Fibroblast of lung (primary cell): ENCODE measurements at regions not wholly inside any gene's neighbourhood (a gene's known extent, or its start where the extent isn't known, plus 50 kb on each side); places are given as distances from the start of the nearest gene placed in this dataset.

ENCODE experiments used
- DNase-seq, 2 donors: peaks; one replicate each; pipeline versions ENCODE4 v3.0.0 to v3.0.0-alpha.2; 2010; ENCODE audit warnings: low read depth in 2 of 2
- H2AFZ ChIP-seq: 2 replicates; pipeline ENCODE4 v1.5.1; 2012; ENCODE audit warnings: low read length, control low read depth, inconsistent platforms
- H3K27ac ChIP-seq: 2 replicates; pipeline ENCODE4 v1.5.1; 2011; ENCODE audit warnings: low read length, control low read depth; ENCODE audit not compliant: insufficient read depth
- H3K27me3 ChIP-seq: 2 replicates; pipeline ENCODE4 v1.5.1; 2011; ENCODE audit warnings: mild to moderate bottlenecking, low read length; ENCODE audit not compliant: control insufficient read depth, insufficient read depth
- H3K36me3 ChIP-seq: 2 replicates; pipeline ENCODE4 v1.5.1; 2011; ENCODE audit warnings: low read length; ENCODE audit not compliant: control insufficient read depth, insufficient read depth
- H3K4me1 ChIP-seq: 2 replicates; pipeline ENCODE4 v1.5.1; 2011; ENCODE audit warnings: low read length; ENCODE audit not compliant: control insufficient read depth, insufficient read depth; ENCODE audit errors: extremely low read depth
- H3K4me2 ChIP-seq: 2 replicates; pipeline ENCODE4 v1.5.1; 2011; ENCODE audit warnings: low read length, control low read depth; ENCODE audit not compliant: insufficient read depth; ENCODE audit errors: extremely low read depth
- H3K4me3 ChIP-seq, 4 experiments: fragments of 200-600 bp in 1 of 4; sonication (generic) in 1 of 4; replicated peaks in 1 of 4; 2 replicates each; pipeline ENCODE4 v1.5.1; 2011 to 2016; ENCODE audit warnings: low read length in 4 of 4, low read depth in 3 of 4, mild to moderate bottlenecking in 3 of 4, control low read depth in 2 of 4, inconsistent platforms in 1 of 4, mixed read lengths in 1 of 4; ENCODE audit not compliant: insufficient read depth in 1 of 4; ENCODE audit errors: control extremely low read depth in 1 of 4
- H3K79me2 ChIP-seq: 2 replicates; pipeline ENCODE4 v1.5.1; 2012; ENCODE audit warnings: mild to moderate bottlenecking, low read length, inconsistent platforms; ENCODE audit not compliant: control insufficient read depth, insufficient read depth
- H3K9ac ChIP-seq: 2 replicates; pipeline ENCODE4 v1.5.1; 2011; ENCODE audit warnings: mild to moderate bottlenecking, low read length, control low read depth; ENCODE audit not compliant: insufficient read depth
- H3K9me3 ChIP-seq: 2 replicates; pipeline ENCODE4 v1.5.1; 2012; ENCODE audit warnings: low read depth, low read length; ENCODE audit not compliant: control insufficient read depth, insufficient read depth
- H4K20me1 ChIP-seq: 2 replicates; pipeline ENCODE4 v1.5.1; 2011; ENCODE audit warnings: low read length; ENCODE audit not compliant: control insufficient read depth, insufficient read depth; ENCODE audit errors: extremely low read depth
- CTCF ChIP-seq, 2 donors: IDR thresholded peaks in 1 of 2; conservative IDR thresholded peaks in 1 of 2; 1 replicate in 1 of 2; 2 replicates in 1 of 2; pipeline ENCODE4 v1.5.1; 2011 to 2012; ENCODE audit warnings: low read length in 2 of 2, control low read depth in 1 of 2, inconsistent platforms in 1 of 2, low read depth in 1 of 2, mild to moderate bottlenecking in 1 of 2
- EZH2 ChIP-seq: IDR thresholded peaks from 2 replicates; pipeline ENCODE4 v1.5.1; 2012; ENCODE audit warnings: low read length, control low read depth, mild to moderate bottlenecking; ENCODE audit errors: missing control alignments

GRCh38 chr1:4341421-4341820 lies 313.0 kb upstream of the AJAP1 start:
- Histone ChIP-seq H3K27ac (no peak overlapping the region), H3K9me3 (no peaks in the 10 kb centered on the region), H3K4me3 (no peak overlapping the region), H3K4me1 (no peaks in the 10 kb centered on the region), H3K4me2 (no peak overlapping the region), H3K9ac (no peak overlapping the region), H3K27me3 (no peaks in the 10 kb centered on the region), H3K36me3 (no peaks in the 10 kb centered on the region), H2AFZ (no peak overlapping the region), H4K20me1 (no peaks in the 10 kb centered on the region), H3K79me2 (no peaks in the 10 kb centered on the region)
- DNase-seq = no peak
- TF ChIP-seq CTCF (conservative IDR thresholded peaks at IDR 0.05 in 1 of 2, IDR thresholded peaks at IDR 0.05 in 1 of 2; ENCODE audit: low read depth in 1 of 2, low read length in 2 of 2) = no peak
- no peak for TF ChIP-seq EZH2

GRCh38 chr1:4344065-4344732 lies 310.2 kb upstream of the AJAP1 start:
- Histone ChIP-seq H3K27me3 (no peaks in the 10 kb centered on the region), H3K36me3 (no peaks in the 10 kb centered on the region), H3K4me2 (no peak overlapping the region), H3K4me1 (no peaks in the 10 kb centered on the region), H3K79me2 (no peaks in the 10 kb centered on the region), H3K27ac (no peak overlapping the region), H2AFZ (no peak overlapping the region), H3K9ac (no peak overlapping the region), H3K9me3 (no peaks in the 10 kb centered on the region), H4K20me1 (no peaks in the 10 kb centered on the region), H3K4me3 (no peak overlapping the region)
- DNase-seq = no peak
- no peak for TF ChIP-seq EZH2
- TF ChIP-seq CTCF (conservative IDR thresholded peaks at IDR 0.05 in 1 of 2, IDR thresholded peaks at IDR 0.05 in 1 of 2; ENCODE audit: low read depth in 1 of 2, low read length in 2 of 2) = no peak

GRCh38 chr1:4345094-4345493 lies 309.3 kb upstream of the AJAP1 start:
- Histone ChIP-seq H3K36me3 (no peaks in the 10 kb centered on the region), H4K20me1 (no peaks in the 10 kb centered on the region)
- DNase-seq = no peak

More at GRCh38 chr1:4345094-4345493, 309.3 kb upstream of the AJAP1 start:
- Histone ChIP-seq H3K4me2 (no peak overlapping the region), H3K9me3 (no peaks in the 10 kb centered on the region), H3K79me2 (no peaks in the 10 kb centered on the region), H2AFZ (no peak overlapping the region), H3K27me3 (no peaks in the 10 kb centered on the region), H3K4me1 (no peaks in the 10 kb centered on the region), H3K4me3 (no peak overlapping the region), H3K9ac (no peak overlapping the region), H3K27ac (no peak overlapping the region)
- TF ChIP-seq EZH2 (no peak), CTCF (conservative IDR thresholded peaks at IDR 0.05 in 1 of 2, IDR thresholded peaks at IDR 0.05 in 1 of 2; ENCODE audit: low read depth in 1 of 2, low read length in 2 of 2) (no peak)
